Peyer's patch (tissue), 4 donors: ENCODE measurements at regions not wholly inside any gene's neighbourhood (a gene's known extent, or its start where the extent isn't known, plus 50 kb on each side); places are given as distances from the start of the nearest gene placed in this dataset.

ENCODE experiments used
- DNase-seq, 3 donors: peaks; one replicate each; pipeline ENCODE4 v3.0.0-alpha.2; 2017 to 2019
- H3K27ac ChIP-seq, 4 donors: fragments of 200-600 bp; sonication (generic); one replicate each; pipeline ENCODE4 v1.5.1; 2016 to 2019
- H3K27me3 ChIP-seq, 2 donors: fragments of 200-600 bp; sonication (generic); one replicate each; pipeline ENCODE4 v1.5.1; 2019
- H3K36me3 ChIP-seq, 3 donors: fragments of 200-600 bp; sonication (generic); one replicate each; pipeline ENCODE4 v1.5.1; 2016 to 2019
- H3K4me1 ChIP-seq, 4 donors: fragments of 200-600 bp; sonication (generic); one replicate each; pipeline ENCODE4 v1.5.1; 2016 to 2019
- H3K4me3 ChIP-seq, 4 donors: fragments of 200-600 bp; sonication (generic); 1 replicate in 3 of 4; 2 replicates in 1 of 4; pipeline ENCODE4 v1.5.1; 2016 to 2019; ENCODE audit warnings: mild to moderate bottlenecking in 1 of 4
- H3K9me3 ChIP-seq, 4 donors: fragments of 200-600 bp; sonication (generic); one replicate each; pipeline ENCODE4 v1.5.1; 2016 to 2019; ENCODE audit warnings: mild to moderate bottlenecking in 1 of 4
- CTCF ChIP-seq, 6 experiments: fragments of 450-650 bp in 4 of 6; fragments of 200-600 bp in 2 of 6; sonication (generic) in 1 of 6; IDR thresholded peaks; one replicate each; pipeline ENCODE4 v1.5.1; 2017 to 2019; ENCODE audit warnings: antibody characterized with exemption in 6 of 6, mild to moderate bottlenecking in 3 of 6, moderate library complexity in 1 of 6
- POLR2A ChIP-seq, 2 donors: fragments of 450-650 bp; IDR thresholded peaks; one replicate each; pipeline ENCODE4 v1.5.1; 2017; ENCODE audit warnings: antibody characterized with exemption in 2 of 2, mild to moderate bottlenecking in 2 of 2, moderate library complexity in 2 of 2

GRCh38 chr5:82656341-82656761, 378.2 kb upstream of the RPS23 start:
- DNase-seq = no peak
- TF ChIP-seq POLR2A (IDR thresholded peaks at IDR 0.05) (no peak), CTCF (IDR thresholded peaks at IDR 0.05) (no peak)
- H3K4me3 ChIP-seq = no peak overlapping the region

GRCh38 chr5:82655078-82655477, 376.9 kb upstream of the RPS23 start:
- DNase-seq = no peak
- H3K27me3 ChIP-seq = no peaks in the 10 kb centered on the region
- H3K27ac ChIP-seq = no peak overlapping the region
- no peaks in the 10 kb centered on the region for H3K9me3 ChIP-seq
- H3K4me3 ChIP-seq = no peak overlapping the region
- TF ChIP-seq POLR2A (IDR thresholded peaks at IDR 0.05) = no peak
- no peak for TF ChIP-seq CTCF (IDR thresholded peaks at IDR 0.05)
- no peaks in the 10 kb centered on the region for H3K4me1 ChIP-seq
- no peaks in the 10 kb centered on the region for H3K36me3 ChIP-seq

More at GRCh38 chr5:82656341-82656761, 378.2 kb upstream of the RPS23 start:
- Histone ChIP-seq H3K36me3 (no peaks in the 10 kb centered on the region), H3K4me1 (no peaks in the 10 kb centered on the region), H3K27me3 (no peaks in the 10 kb centered on the region), H3K27ac (no peak overlapping the region), H3K9me3 (no peaks in the 10 kb centered on the region)

- H3K9me3 ChIP-seq = no peaks in the 10 kb centered on the region
- H3K27ac ChIP-seq = no peak overlapping the region
- no peaks in the 10 kb centered on the region for H3K4me1 ChIP-seq
- no peak overlapping the region for H3K4me3 ChIP-seq
- TF ChIP-seq CTCF (IDR thresholded peaks at IDR 0.05) (no peak), POLR2A (IDR thresholded peaks at IDR 0.05) (no peak)
- no peak for DNase-seq
- H3K27me3 ChIP-seq = no peaks in the 10 kb centered on the region
- no peaks in the 10 kb centered on the region for H3K36me3 ChIP-seq
These were observed 371.8 kb upstream of the RPS23 start for GRCh38 chr5:82649943-82650342.

GRCh38 chr5:82644766-82645165, 366.6 kb upstream of the RPS23 start:
- Histone ChIP-seq H3K36me3 (no peaks in the 10 kb centered on the region), H3K4me3 (no peak overlapping the region), H3K4me1 (no peaks in the 10 kb centered on the region), H3K9me3 (no peaks in the 10 kb centered on the region), H3K27me3 (no peaks in the 10 kb centered on the region), H3K27ac (no peak overlapping the region)
- TF ChIP-seq POLR2A (IDR thresholded peaks at IDR 0.05) = no peak
- TF ChIP-seq CTCF (IDR thresholded peaks at IDR 0.05) = no peak
- no peak for DNase-seq

GRCh38 chr5:82644229-82644628, 366.1 kb upstream of the RPS23 start:
- H3K36me3 ChIP-seq = no peaks in the 10 kb centered on the region
- H3K4me3 ChIP-seq = no peak overlapping the region
- H3K4me1 ChIP-seq = peaks cover 0 to 4% (median 0%) of the 10 kb centered on the region in 4 donors
- no peaks in the 10 kb centered on the region for H3K9me3 ChIP-seq
- no peak overlapping the region for H3K27ac ChIP-seq
- no peaks in the 10 kb centered on the region for H3K27me3 ChIP-seq
- TF ChIP-seq POLR2A (IDR thresholded peaks at IDR 0.05) = no peak
- no peak for TF ChIP-seq CTCF (IDR thresholded peaks at IDR 0.05)
- no peak for DNase-seq

GRCh38 chr5:82642313-82642712, 364.2 kb upstream of the RPS23 start:
- DNase-seq = no peak
- TF ChIP-seq POLR2A (IDR thresholded peaks at IDR 0.05) (no peak), CTCF (IDR thresholded peaks at IDR 0.05) (no peak)
- no peak overlapping the region for H3K27ac ChIP-seq
- no peaks in the 10 kb centered on the region for H3K9me3 ChIP-seq
- H3K4me1 ChIP-seq = peaks cover 0 to 4% (median 0%) of the 10 kb centered on the region in 4 donors
- H3K36me3 ChIP-seq = no peaks in the 10 kb centered on the region
- H3K4me3 ChIP-seq = no peak overlapping the region
- H3K27me3 ChIP-seq = no peaks in the 10 kb centered on the region
